GM13976 (cell line): ENCODE measurements at regions not wholly inside any gene's neighbourhood (a gene's known extent, or its start where the extent isn't known, plus 50 kb on each side); places are given as distances from the start of the nearest gene placed in this dataset.

Experiments
- DNase-seq: peaks from one replicate; pipeline ENCODE4 v3.0.0; 2012; ENCODE audit warnings: low spot score
- in situ Hi-C: fragments of 300-500 bp; cut with MboI; formaldehyde crosslinking; loops from one replicate; pipeline ENCODE4 v1.12.0; 2022; ENCODE audit warnings: low sequenced_read_pairs, mixed read lengths, inconsistent platforms; ENCODE audit not compliant: unreplicated experiment
- TF ChIP-seq, protein P1 (sequence below): IDR thresholded peaks from 2 replicates; pipeline ENCODE4 v1.5.1; 2012; ENCODE audit warnings: borderline replicate concordance, mild to moderate bottlenecking; ENCODE audit not compliant: insufficient read depth; ENCODE audit errors: extremely low read depth, missing control alignments, control extremely low read depth

DNA sequence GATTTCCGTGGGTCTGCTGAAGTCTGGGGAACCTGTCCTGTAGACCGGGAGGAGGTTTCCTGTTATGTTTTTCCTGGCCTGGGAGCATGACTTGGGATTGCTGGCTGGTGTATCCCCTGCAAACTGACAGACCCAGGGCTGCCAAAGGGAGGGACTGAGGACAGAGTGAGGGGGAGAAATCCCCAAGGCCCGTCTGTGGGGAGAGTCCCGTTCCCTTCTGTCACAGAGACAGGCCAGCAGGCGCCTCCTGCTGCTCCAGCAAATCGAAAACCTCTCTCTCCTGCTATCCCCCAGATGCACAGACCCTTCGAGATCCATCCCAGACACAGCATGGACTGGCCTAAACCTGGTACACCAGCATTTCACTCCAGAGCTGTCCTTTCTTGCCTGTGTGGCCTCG is 56.2 kb upstream of the ALDH1B1 start:
- TF ChIP-seq, protein P1, sequence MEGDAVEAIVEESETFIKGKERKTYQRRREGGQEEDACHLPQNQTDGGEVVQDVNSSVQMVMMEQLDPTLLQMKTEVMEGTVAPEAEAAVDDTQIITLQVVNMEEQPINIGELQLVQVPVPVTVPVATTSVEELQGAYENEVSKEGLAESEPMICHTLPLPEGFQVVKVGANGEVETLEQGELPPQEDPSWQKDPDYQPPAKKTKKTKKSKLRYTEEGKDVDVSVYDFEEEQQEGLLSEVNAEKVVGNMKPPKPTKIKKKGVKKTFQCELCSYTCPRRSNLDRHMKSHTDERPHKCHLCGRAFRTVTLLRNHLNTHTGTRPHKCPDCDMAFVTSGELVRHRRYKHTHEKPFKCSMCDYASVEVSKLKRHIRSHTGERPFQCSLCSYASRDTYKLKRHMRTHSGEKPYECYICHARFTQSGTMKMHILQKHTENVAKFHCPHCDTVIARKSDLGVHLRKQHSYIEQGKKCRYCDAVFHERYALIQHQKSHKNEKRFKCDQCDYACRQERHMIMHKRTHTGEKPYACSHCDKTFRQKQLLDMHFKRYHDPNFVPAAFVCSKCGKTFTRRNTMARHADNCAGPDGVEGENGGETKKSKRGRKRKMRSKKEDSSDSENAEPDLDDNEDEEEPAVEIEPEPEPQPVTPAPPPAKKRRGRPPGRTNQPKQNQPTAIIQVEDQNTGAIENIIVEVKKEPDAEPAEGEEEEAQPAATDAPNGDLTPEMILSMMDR = no peak
- in situ Hi-C loops = no loop called here
- DNase-seq = no peak

DNA sequence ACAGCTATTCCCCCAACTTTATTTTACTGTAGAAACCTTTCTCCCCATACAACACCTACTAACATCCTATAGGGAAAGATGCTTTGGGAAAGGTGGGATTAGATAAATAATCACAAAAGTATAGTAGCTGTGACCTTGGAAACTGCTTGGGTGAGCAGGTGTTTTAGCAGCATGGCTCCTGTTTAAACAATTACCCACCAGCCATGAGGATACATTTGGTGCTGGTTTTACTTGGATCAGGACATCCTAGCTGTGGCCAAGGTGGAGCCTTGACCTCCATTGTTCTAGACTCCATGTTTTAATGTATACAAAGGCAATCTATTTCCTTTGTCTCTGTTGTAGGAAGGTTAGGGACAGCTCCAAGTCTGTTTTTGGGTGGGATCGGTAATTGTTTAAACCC is 56.8 kb upstream of the ALDH1B1 start:
- DNase-seq = no peak
- TF ChIP-seq, protein P1 = no peak
- in situ Hi-C loops = no loop called here

DNA sequence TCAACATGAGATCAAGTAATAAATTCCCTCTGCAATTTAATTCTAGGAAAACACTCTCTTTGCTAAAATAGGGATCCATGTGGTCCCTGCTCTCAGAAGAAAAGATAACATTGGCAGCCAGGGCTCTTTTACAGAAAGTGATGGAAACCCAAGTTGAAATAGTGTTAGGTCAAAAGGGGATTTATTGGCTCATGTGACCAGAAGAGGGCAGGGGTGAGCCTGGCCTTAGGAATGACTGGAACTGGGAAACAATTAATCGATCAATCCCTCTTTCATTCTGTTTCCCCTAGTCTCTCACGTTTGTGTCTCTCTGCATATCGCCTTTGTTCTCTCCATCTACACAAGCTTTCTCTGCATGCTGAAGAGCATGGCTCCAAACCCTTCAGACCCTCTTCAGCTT is 58.3 kb upstream of the ALDH1B1 start:
- no peak for DNase-seq
- TF ChIP-seq, protein P1 = peak; percentile 20
- in situ Hi-C loops = no loop called here

DNA sequence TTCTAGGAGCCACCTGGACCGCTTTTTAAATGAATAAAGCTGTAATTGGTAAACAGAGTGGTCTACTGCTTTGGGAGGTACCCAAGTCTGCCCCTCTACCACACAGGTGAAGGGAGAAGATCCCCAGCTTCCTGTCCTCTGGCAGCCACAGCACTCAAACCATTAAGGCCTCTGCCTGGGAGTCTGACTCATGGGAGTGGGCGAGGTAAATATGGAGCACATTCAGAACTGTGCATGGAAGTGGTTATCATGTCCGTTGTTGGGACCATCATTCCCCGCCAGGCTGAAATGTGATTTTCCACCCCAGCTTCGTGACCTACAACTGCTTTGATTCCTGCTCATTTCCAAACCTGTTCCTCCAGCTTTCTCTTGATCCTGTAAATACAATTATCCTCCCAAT is 59.5 kb upstream of the ALDH1B1 start:
- DNase-seq = no peak
- in situ Hi-C loops = no loop called here

DNA sequence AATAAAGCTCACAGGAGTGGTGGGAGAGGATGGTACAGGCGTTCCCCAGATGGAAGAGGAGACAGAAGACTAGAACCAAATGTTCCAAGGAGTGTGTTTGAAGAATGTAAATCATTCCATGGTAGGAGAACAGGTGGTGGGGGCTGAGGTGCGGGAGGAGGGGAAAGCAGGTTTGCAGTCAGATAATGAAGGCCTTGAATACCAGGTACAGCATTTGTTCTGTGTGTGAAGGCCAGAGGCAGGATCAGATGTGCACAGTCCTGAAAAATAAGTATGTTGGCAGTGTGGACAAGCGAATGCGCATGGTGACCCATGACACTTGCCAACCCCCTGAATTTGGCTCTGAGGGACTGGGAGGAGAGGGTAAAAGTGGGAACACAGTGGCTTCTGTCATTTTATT is 59.9 kb upstream of the ALDH1B1 start:
- in situ Hi-C loops = no loop called here
- no peak for DNase-seq
- TF ChIP-seq, protein P1 = no peak

More for the DNA sequence above, 59.5 kb upstream of the ALDH1B1 start:
- TF ChIP-seq, protein P1 = no peak

DNA sequence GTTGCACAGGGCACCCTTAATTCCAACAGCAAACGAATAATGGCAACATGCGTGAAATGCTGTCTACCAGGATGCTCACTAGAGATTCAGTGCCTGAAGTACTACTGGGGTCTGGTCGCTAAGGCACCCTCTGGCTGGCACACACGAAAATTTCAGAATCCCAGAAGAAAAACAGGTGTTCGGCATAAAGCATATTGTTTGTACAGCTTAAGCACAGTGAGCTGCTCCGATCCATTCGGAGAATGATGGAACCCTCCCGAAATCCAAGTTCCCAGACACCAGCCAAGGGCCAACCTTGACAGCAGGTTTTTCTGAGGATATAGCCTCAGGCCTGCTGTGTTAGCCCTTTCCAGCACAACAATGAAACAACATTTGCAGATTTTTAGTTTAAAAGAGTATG is 61.4 kb upstream of the ALDH1B1 start:
- in situ Hi-C loops = no loop called here
- TF ChIP-seq, protein P1 = no peak
- DNase-seq = no peak

DNA sequence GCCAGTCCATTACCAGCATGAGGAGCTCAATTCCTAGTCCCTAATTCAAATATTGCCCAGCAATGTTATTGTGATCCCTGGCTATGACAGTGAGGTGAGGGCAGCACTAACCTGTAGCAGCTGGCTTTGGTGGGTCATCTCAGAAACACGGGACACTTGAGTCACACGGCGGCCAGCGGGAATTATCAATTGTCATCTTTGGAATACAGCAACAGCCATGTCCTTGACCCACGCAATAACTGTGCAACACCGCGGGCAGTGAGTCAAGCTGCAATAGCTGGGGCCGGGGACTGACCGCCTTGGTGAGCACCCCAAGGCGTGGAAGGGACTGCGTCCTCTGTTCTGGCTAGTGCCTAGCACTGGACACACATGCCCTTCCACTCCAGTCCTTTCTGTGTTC is 62.5 kb upstream of the ALDH1B1 start:
- TF ChIP-seq, protein P1 = no peak
- in situ Hi-C loops = no loop called here
- no peak for DNase-seq
